Endodermal cell (in vitro differentiated cells): ENCODE measurements at regions not wholly inside any gene's neighbourhood (a gene's known extent, or its start where the extent isn't known, plus 50 kb on each side); places are given as distances from the start of the nearest gene placed in this dataset.

Source experiments
- DNase-seq: peaks from one replicate; pipeline ENCODE4 v3.0.0-alpha.2; 2017
- H3K27ac ChIP-seq: 2 replicates; pipeline ENCODE4 v1.5.1; 2013; ENCODE audit warnings: mild to moderate bottlenecking, low read depth, low read length, moderate library complexity
- H3K27me3 ChIP-seq: 2 replicates; pipeline ENCODE4 v1.6.1; 2013; ENCODE audit warnings: mild to moderate bottlenecking, low read length, moderate library complexity; ENCODE audit not compliant: insufficient read depth, control insufficient read depth, poor library complexity, severe bottlenecking
- H3K36me3 ChIP-seq: 2 replicates; pipeline ENCODE4 v1.7.0; 2013; ENCODE audit warnings: mild to moderate bottlenecking, low read length, moderate library complexity; ENCODE audit not compliant: control insufficient read depth, insufficient read depth
- H3K4me1 ChIP-seq: one replicate; pipeline ENCODE4 v1.7.0; 2013; ENCODE audit warnings: low read length; ENCODE audit not compliant: control insufficient read depth, insufficient read depth
- H3K4me3 ChIP-seq: 2 replicates; pipeline ENCODE4 v1.5.1; 2013; ENCODE audit warnings: mild to moderate bottlenecking, low read length, moderate library complexity
- H3K9ac ChIP-seq: 2 replicates; pipeline ENCODE4 v1.6.1; 2013; ENCODE audit warnings: mild to moderate bottlenecking, low read length, moderate library complexity; ENCODE audit not compliant: poor library complexity, severe bottlenecking; ENCODE audit errors: extremely low read depth
- H3K9me3 ChIP-seq: 2 replicates; pipeline ENCODE4 v1.6.1; 2013; ENCODE audit warnings: mild to moderate bottlenecking, low read length, moderate library complexity; ENCODE audit not compliant: control insufficient read depth
- H3K27ac Mint-ChIP-seq: 2 replicates; pipeline ENCODE4 v1.8.0; 2020; ENCODE audit warnings: mixed read lengths
- H3K27me3 Mint-ChIP-seq: 2 replicates; pipeline ENCODE4 v1.8.0; 2021; ENCODE audit warnings: mild to moderate bottlenecking, mixed read lengths; ENCODE audit not compliant: insufficient read depth
- H3K36me3 Mint-ChIP-seq: 2 replicates; pipeline ENCODE4 v1.8.0; 2020; ENCODE audit warnings: low read depth, mixed read lengths
- H3K4me1 Mint-ChIP-seq: 2 replicates; pipeline ENCODE4 v1.8.0; 2020; ENCODE audit warnings: mixed read lengths
- H3K4me3 Mint-ChIP-seq: 2 replicates; pipeline ENCODE4 v1.8.0; 2020; ENCODE audit warnings: mild to moderate bottlenecking, moderate library complexity, mixed read lengths
- H3K9me3 Mint-ChIP-seq: 2 replicates; pipeline ENCODE4 v1.8.0; 2020; ENCODE audit warnings: mild to moderate bottlenecking, mixed read lengths
- whole genome bisulfite sequencing, 2 experiments: methylation state at CpG; one replicate each; pipeline versions ENCODE4 v1.1.5 to v1.1.7; 2013; ENCODE audit warnings: missing lambda C conversion rate in 2 of 2, mixed read lengths in 1 of 2; ENCODE audit not compliant: insufficient coverage in 1 of 2, insufficient read length in 1 of 2; 5-methylcytosine and 5-hydroxymethylcytosine counted together
- TF ChIP-seq, protein P1 (sequence below): fragments of 200-600 bp; sonication (generic); conservative IDR thresholded peaks from 2 replicates; pipeline ENCODE4 v1.5.0; 2021; ENCODE audit warnings: antibody characterized with exemption, mild to moderate bottlenecking

DNA sequence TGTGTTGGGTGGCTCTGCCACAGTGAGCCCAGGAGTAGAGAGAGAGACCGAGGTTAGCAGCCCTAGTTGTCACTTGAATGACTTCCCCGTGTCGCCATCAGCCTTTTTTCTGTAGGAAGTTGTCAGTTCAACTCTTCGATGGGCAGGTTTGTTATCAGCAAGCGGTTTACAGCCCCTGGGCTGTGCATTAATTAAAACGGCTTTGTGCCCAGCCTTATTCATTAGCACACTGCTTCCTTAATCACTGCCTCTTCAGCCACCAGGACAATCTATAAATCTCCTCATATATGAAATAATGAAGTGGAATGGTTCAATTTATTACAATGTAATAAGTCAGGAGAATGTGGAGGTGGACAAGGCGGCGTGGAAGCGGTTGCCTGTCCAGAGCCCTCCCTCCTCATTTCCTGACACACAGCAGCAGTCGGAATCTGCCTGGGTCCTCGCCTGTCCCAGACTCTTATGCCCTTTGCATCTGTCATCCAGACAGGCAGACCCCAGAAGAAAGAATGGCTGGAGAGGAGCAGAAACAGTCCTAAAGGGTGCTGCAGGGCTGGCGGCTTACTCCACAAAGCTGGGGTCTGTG, 122.4 kb upstream of the OPCML start:
- no peak overlapping the region for H3K27ac ChIP-seq
- H3K4me1 Mint-ChIP-seq: peaks cover 37% of the 10 kb centered on the region
- no peak overlapping the region for H3K4me3 ChIP-seq
- no peak for DNase-seq
- H3K4me1 ChIP-seq: peaks cover 7% of the 10 kb centered on the region
- H3K27ac Mint-ChIP-seq: no peak overlapping the region
- peaks cover 42% of the 10 kb centered on the region for H3K27me3 Mint-ChIP-seq
- H3K9ac ChIP-seq: no peak overlapping the region
- TF ChIP-seq, protein P1, sequence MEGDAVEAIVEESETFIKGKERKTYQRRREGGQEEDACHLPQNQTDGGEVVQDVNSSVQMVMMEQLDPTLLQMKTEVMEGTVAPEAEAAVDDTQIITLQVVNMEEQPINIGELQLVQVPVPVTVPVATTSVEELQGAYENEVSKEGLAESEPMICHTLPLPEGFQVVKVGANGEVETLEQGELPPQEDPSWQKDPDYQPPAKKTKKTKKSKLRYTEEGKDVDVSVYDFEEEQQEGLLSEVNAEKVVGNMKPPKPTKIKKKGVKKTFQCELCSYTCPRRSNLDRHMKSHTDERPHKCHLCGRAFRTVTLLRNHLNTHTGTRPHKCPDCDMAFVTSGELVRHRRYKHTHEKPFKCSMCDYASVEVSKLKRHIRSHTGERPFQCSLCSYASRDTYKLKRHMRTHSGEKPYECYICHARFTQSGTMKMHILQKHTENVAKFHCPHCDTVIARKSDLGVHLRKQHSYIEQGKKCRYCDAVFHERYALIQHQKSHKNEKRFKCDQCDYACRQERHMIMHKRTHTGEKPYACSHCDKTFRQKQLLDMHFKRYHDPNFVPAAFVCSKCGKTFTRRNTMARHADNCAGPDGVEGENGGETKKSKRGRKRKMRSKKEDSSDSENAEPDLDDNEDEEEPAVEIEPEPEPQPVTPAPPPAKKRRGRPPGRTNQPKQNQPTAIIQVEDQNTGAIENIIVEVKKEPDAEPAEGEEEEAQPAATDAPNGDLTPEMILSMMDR: no peak
- H3K36me3 ChIP-seq: no peaks in the 10 kb centered on the region
- no peak overlapping the region for H3K4me3 Mint-ChIP-seq
- no peaks in the 10 kb centered on the region for H3K9me3 ChIP-seq
- no peaks in the 10 kb centered on the region for H3K36me3 Mint-ChIP-seq
- peaks cover 4% of the 10 kb centered on the region for H3K9me3 Mint-ChIP-seq
- H3K27me3 ChIP-seq: peaks cover 16% of the 10 kb centered on the region
- 86 to 88% methylated on average over 5 to 12 of the region's 12 CpGs for WGBS, 2 experiments

DNA sequence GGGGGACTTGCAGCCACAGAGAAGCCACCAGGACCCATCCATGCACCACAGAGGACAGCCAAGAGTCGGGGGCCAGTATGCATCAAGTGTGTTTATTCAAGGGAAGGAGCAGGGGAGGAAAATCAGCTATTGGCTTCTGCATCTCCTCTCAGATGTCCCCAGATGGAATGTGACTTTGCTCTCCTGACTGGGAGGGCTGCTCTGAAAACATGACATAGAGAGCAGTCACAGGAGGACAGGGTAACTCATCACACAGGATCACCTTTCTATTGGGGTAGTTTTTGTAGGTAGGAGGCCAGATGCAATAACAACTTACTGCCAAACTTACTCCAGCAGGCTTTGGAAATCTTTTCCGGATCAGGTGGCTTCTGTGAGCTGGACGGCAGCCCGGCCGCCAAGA, 121.0 kb upstream of the OPCML start:
- H3K27ac Mint-ChIP-seq: no peak overlapping the region
- no peaks in the 10 kb centered on the region for H3K36me3 Mint-ChIP-seq
- peaks cover 44% of the 10 kb centered on the region for H3K27me3 Mint-ChIP-seq
- H3K9me3 Mint-ChIP-seq: peaks cover 4% of the 10 kb centered on the region
- TF ChIP-seq, protein P1: no peak
- no peak for DNase-seq
- H3K9me3 ChIP-seq: no peaks in the 10 kb centered on the region
- peaks cover 35% of the 10 kb centered on the region for H3K4me1 Mint-ChIP-seq
- H3K36me3 ChIP-seq: no peaks in the 10 kb centered on the region
- no peak overlapping the region for H3K27ac ChIP-seq
- no peak overlapping the region for H3K9ac ChIP-seq
- WGBS, 2 experiments: 90 to 94% methylated on average over 4 to 5 of the region's 5 CpGs
- no peak overlapping the region for H3K4me3 ChIP-seq
- H3K4me1 ChIP-seq: no peaks in the 10 kb centered on the region
- H3K27me3 ChIP-seq: peaks cover 16% of the 10 kb centered on the region
- H3K4me3 Mint-ChIP-seq: no peak overlapping the region

DNA sequence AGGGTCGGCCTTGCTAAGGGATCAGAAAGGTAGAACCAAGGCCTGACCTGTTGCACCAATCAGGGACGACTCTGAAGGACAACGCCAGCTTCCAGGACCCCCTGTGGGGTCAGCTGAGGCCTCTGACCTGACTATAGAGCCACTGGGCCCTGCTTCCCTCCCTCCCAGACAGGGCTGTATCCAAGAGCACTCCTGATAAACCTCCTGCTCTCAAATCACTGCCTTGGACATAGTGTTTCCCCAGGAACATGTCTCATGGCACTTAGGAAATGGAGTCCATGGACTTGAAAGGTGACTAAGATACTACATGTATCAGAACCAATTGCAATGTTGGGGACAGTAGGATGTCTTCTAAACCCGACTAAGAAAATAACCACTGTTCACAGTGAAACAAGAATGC, 117.8 kb upstream of the OPCML start:
- Mint-ChIP-seq H3K4me3 (no peak overlapping the region), H3K4me1 (peaks cover 20% of the 10 kb centered on the region), H3K27ac (no peak overlapping the region), H3K36me3 (no peaks in the 10 kb centered on the region), H3K9me3 (no peaks in the 10 kb centered on the region), H3K27me3 (peaks cover 26% of the 10 kb centered on the region)
- H3K4me3 ChIP-seq: no peak overlapping the region
- H3K27ac ChIP-seq: no peak overlapping the region
- whole genome bisulfite sequencing, 2 experiments: 63 to 80% methylated on average over 2 to 4 of the region's 4 CpGs
- no peak for DNase-seq
- no peak overlapping the region for H3K9ac ChIP-seq
- TF ChIP-seq, protein P1: no peak
- H3K9me3 ChIP-seq: no peaks in the 10 kb centered on the region
- H3K36me3 ChIP-seq: no peaks in the 10 kb centered on the region
- H3K27me3 ChIP-seq: peaks cover 6% of the 10 kb centered on the region
- H3K4me1 ChIP-seq: no peaks in the 10 kb centered on the region
